Hepatocyte (in vitro differentiated cells): ENCODE measurements at regions not wholly inside any gene's neighbourhood (a gene's known extent, or its start where the extent isn't known, plus 50 kb on each side); places are given as distances from the start of the nearest gene placed in this dataset.

Experiments
- CTCF ChIP-seq: fragments of 200-600 bp; sonication (generic); IDR thresholded peaks from 2 replicates; pipeline ENCODE4 v1.5.1; 2016; ENCODE audit warnings: antibody characterized with exemption, mild to moderate bottlenecking; ENCODE audit not compliant: poor library complexity
- EZH2phosphoT487 ChIP-seq: fragments of 200-600 bp; sonication (generic); IDR thresholded peaks from one replicate; pipeline ENCODE4 v1.6.1; 2018; ENCODE audit warnings: antibody characterized with exemption, mild to moderate bottlenecking, low read depth, moderate library complexity; ENCODE audit not compliant: unreplicated experiment, severe bottlenecking

DNA sequence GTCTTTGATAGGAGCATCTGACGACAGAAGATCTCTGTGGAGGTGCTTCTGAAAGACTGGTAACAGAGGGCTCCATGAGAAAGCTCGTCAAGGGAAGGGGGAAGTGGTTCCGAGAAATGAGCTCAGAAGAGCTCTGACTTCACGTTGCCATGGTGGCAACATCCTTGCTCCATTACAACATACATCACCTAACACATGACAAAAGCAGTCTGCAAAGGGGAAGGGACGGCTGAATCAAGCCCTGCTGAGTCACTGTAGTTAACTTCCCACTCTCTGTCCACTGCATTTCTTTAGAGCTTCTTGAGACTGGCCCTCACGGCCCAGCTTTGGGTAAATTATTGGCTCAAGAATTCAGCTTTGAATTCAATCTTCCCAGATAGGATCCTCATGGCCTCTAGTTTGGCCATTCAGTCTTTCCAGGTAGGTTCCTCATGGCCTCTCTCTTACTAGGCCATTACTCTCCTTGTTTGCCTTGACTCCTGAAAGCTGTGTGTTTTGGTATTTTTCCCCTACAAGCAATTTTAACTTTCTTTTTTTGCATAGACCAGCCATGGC lies 88.0 kb upstream of the ZNF648 start:
- TF ChIP-seq CTCF: no peak
- TF ChIP-seq EZH2phosphoT487: no peak
